NCI-H2171 (cell line): ENCODE measurements at regions not wholly inside any gene's neighbourhood (a gene's known extent, or its start where the extent isn't known, plus 50 kb on each side); places are given as distances from the start of the nearest gene placed in this dataset.

Experiments used
- DNase-seq: peaks from one replicate; lab custom pipeline; 2025; lab: John Stamatoyannopoulos, UW

DNA sequence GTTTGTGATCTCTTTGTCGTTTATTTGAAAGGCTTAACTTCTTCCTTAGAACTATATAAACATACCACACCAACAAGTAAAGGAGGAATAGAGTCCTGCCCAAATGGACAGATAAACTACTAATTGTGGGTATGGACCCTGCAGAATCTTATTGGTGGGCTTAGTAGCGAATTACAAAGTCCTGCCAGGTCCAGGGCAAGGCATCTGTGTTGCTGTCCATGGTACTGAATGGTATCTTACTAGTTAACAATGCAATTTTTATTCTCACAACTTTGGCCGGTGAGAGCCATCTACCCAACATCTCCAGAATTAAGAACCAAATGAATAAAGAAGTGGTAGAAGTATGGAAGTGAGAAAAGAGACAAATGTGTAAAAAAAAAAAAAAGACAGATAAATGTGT, 1782.4 kb upstream of the WWC1 start:
- no peak for DNase-seq

DNA sequence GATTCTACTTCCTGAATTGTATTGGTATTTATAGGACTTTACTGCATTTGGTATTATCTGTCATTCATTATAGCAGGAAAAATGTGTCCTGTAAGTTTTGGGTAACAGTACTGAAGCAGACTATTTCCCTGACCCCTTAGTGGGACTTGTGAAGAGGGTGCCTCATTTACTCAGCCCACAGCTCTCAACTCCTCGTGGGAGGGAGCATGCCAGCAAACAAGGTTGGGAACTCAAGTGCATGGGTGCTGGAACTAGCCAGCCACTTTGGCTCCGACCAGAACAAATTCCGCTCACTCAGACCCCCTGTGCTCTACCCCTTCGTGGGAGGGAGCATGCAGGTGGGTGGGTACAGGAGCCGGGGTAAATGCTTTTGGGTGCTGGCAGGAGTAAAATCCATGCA, 1773.5 kb upstream of the WWC1 start:
- DNase-seq: no peak

DNA sequence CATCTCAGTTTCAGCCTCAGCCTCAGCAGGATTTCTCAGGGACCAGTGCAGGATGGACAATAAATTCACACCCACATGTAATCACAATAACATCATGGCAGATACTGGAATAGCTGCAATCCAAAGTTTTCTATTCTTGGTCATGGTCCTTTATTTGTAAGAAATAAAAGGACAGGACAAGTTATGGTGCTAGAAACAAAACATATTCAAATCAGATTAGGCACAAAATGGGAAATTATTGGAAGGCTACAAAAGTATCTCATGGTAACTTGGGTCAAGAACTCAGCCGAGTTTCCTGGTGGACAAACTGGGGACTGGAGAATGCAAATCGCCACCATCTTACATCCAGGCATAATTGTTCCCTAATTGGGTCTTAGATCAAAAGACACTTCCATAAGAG, 1768.2 kb upstream of the WWC1 start:
- DNase-seq: no peak

DNA sequence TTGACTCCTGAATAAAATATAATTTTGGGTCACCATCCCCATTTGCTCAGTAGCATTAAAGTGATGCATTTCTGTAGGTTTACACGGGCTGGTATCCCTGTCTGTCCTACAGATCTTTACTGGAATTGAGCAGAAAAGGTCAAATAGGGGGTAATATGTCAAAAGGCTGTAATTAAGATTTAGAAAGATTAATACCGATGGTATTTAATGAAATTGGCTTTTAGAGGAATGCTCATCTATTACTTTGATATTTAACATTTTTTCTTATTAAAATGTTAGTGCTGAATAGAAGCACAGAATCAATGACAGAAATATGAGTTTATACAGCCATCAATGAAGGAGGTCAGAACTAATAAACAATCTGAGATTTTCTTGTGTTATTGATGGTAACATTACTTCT, 1762.2 kb upstream of the WWC1 start:
- no peak for DNase-seq

DNA sequence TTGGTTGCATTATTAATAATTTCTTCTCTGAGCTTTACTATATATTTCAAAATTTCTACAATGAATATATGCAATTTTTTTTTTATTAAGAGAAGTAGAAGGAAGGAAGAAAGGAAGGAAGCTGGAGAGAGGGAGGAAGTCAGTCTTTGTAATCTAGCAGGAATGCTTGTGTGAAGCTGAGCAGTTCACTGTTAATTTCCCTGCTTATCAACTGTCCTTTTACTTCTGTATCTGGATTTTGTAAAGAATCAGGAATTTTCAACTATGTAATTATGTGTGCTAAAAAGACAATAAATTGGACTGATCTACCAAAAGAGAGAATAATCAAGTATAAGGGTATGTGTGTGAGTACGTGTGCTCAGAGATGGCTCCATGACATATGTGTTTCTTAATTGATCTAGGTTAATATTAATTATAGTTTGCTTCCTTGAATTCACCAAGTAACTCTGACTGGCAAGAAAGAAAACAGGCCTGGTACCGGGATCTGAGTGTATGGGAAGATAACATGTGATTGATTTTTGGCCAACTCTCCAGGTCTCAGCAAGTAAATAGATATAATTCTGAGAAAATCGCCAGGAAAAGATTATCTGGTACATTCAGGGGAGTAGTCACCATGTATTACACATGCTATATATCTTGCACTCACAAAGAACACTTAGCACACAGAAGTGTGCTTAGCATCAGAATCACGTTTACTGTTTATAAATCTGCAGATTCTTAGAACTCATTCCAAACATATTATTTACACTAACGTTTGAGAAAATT, 1758.8 kb upstream of the WWC1 start:
- no peak for DNase-seq

DNA sequence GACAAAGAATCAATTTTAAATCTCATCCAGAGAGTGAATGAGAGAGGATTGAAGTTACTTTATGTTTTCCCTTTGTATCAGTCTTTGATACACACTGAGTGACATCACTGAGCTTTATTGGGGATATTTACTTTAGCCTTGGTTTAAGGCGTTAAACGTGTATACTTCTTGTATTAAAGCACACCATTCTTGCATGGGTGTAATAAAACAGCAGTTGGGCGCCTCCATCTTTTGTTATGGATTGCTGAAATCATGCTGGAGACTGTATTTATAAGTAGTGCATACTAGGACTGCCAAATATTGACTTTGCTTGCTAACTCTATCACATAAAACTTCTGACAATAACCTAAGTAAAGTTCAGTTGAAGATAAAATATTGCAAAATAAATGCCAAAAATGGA, 1755.8 kb upstream of the WWC1 start:
- DNase-seq: no peak

DNA sequence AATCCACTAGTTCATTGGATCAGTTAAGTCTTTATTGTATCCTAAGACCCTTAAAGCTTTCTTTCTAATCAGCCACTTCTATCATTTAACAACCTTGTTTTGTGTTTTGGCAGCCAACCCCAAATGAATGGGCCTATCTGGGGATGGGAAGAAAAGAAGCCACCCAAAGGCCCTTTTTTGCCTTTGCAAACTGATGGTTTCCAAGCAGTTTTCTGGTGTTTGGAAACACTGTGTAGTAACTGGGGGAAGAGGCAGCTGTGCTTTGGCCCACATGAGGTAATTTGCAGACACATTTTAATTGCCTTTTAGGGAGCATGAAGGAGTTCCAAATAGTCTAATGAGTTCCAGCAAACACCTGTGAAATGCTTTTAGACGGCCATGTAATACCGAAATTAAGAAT, 1751.3 kb upstream of the WWC1 start:
- no peak for DNase-seq

DNA sequence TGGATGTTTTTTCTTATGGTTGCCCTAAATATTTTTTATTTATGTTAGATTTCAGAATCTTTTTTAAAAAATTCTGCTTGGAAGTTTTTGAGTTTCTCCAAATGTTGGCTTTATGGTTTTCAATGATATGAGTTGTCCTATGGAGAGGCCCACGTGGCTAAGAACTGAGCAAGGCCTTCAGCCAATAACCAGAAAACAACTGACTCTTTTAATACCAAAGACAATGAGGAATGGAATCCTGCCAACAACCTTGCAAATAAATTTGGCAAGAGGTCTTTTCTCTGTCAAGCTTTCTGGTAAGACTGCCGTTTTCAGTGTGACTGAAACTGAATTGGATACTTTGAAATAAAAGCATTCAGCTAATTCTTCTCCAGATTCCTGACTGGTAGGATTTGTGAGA, 1740.1 kb upstream of the WWC1 start:
- DNase-seq: no peak

DNA sequence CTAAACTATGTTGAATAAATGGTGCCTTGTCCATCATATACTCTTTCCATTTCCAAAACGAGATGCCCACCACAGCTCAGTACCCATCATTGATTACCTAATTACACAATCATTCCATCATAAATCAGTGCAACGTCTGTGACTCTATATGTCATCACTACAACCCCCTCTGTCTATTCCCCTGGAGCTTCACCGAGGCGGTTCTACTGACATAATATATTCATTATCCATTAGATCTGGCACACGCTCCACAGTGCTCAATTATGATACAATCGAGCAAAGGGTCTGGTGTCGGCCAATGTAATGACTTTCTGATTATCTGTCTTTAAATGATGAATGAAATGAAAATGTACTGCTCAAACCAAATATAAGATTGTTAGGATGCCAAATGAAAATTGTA, 1737.7 kb upstream of the WWC1 start:
- DNase-seq: no peak

DNA sequence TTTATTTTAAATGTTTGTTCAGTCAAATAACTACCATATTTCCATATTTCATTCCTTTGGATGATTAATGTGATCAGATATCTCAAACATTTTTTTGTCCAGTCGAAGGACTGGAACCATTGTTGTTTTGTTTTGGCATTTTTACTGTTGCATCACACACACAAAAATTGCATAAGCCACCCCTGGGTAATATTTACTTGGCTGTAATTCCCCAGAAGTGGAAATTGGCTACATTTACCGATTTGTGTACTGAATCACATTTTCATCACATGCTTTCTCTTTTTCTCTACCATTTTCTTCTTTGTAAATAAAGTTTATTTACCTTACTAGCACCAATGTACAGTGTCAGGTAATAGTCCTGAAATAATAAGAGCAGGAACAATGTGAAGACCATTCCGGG, 1729.7 kb upstream of the WWC1 start:
- DNase-seq: no peak

DNA sequence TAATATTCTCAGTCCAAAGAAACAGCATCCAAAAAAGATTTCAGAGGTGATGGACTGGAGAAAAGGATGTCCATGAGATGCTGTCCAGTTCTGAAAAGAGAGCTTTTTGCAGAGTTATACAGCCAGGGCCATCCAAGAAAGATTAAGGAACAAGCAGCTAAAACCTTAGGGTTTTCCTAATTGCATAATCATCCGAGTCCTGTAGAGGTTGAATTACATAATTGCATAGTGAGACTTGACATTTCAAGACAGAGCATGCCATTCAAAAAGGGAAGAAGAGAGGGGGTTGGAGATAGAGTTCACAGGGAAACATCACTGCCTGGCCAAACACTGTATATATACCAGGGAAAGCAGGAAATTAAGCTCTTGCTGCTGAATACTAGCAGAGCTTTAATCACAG, 1729.2 kb upstream of the WWC1 start:
- no peak for DNase-seq

DNA sequence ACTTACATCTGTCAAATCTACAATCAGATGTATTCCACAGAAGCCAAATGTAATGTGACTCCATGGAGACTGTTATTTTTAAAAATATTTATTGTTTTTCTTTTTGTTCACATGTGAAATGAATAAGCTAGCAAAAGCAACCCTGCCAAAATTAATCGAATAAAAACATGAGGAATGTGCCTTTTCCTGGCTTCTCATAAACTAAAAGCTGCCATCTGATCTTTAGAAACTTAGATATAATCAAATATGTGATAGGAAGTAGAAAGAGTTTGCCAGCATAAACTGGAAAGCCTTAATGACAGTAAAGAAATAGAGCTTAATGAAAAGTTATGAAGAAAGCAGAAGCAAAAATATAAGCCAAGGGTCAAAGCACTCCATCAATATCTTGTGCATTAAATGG, 1724.7 kb upstream of the WWC1 start:
- DNase-seq: no peak

DNA sequence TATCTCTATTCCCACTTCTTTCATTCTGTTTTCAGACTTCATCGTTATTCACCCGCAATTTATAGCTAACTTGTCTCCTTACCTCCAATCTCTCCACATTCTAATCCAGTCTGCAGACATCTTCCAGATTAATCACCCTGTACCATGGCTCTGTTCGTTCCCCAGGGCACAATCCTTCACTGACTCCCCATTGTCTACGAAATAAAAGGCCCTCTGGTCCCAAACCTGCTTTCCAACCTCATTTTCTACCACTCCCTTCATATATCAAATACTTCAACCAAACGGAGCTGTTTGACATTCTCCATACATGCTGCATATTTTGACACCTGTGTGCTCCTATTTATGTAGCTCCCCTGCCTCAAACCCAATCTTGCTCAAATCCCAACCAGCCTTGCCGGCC, 1720.6 kb upstream of the WWC1 start:
- no peak for DNase-seq

DNA sequence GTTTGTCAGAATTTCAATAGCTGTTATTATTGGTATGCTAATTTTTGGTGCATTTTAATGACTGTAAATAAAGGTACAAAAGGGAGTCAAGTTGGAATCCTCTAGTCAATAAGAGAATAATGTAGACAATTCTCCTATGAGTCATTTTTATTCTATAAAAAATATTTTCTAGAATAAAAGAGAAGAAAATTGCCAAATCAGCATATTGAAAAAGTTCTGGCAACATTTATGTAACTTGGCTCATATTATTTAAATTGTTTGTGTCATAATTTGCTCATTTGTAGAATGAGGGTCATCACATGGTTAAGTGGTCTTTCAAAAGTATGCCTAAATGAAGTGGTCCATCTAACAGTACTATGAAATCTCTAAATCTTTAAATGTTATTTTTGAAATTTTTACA, 1719.8 kb upstream of the WWC1 start:
- DNase-seq: no peak

DNA sequence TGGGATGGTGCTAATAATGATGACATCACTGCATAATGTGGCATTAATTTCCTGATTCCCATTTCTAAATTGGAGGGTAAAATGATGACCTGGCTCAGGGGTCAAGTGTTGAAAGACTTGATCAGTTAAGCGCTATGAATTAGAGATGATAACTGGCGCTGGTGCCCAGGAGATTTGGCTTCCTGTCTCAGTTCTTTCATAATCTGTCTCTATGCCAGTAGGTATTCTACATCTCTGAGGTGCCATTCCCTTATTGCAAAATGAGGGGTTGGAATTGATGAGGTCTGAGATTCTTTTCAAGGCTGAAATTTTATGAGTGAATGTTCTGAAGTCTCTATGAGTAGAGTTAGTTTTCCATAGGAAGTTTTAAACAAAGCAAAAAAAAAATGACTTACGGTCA, 1715.1 kb upstream of the WWC1 start:
- DNase-seq: no peak

DNA sequence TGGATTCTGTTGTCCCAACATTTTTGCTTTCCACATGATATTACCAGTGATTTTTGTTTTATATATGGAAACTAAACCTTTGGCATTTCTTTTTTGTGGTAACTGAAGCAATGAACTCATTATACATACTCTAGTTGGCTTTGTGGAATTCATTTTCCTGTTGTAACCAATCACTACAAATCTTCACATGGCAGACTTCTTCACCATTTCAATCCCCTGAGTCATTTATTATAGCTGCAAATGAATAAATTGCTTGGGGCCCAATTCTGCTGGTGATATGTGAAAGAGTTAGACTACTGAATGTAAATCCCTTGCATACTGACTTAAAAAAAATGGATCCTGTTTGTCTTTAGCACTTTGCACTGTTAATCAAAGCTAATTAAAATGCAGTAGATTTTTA, 1709.6 kb upstream of the WWC1 start:
- DNase-seq: no peak

DNA sequence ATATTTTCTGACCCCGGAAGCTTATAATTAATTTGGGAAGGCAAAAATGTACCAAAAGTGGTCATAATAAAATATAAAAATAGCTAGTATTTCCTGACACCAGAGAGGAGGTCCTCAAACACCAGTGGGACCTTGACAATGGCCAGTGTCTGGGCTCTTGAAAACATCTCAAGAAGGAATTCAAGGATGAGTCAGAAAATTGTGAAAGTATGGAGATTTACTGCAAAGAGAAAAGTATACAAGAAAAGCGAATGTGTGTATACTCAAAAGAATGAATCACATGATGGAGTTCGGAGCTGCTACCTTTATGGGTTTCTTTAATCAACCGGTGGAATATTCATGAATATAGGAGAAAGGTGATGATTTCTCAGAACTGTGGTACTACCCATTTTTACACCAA, 1709.0 kb upstream of the WWC1 start:
- no peak for DNase-seq

DNA sequence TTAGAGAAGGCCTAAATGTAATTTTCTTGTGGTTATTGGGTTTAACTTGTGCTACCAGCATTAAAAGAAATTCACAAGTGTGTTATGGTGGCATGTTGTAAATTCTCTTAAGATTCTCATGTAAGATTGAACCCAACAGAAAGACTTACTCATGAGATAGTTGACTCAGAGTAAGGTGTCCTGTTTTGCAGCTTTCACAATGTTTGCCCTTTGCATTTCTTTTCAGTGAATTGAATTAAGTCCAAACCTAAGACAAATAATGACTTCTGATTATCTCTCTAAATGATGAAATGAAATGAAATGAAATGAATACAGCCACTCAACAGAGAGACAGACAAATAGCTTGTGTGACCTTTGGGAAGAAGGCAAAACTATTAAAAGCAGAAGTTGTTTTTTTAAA, 1696.9 kb upstream of the WWC1 start:
- DNase-seq: no peak

DNA sequence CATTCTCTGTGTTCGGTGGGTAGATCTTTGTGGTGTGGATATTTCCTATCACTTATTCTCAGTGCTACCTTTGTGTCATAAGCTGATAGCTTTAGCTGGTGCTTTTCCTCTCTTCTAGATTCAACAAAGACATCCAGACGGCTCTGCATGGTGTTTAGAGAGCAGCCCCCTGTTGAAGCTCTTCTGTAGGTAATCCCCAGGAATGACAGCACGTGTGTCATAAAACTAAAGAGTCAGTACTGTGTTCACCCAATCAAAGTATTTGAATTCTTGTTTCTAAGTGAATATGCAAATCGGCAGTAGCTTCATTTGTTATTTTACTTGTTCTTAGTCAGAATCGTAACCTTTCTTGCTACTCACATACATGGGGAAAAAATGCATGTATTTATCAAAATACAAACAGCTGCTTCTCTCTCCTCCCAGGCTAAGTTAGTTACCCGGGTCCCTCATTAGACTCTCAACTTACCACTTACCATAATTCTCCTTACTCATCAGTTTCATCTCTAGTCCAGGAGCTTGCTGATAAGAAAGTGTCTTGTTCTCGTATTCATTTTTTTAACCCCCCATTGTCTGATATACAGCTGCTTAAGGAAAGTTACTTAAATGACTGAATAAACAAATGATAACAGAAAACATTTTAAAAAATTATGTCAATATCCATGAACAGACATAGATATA, 1696.0 kb upstream of the WWC1 start:
- DNase-seq: no peak

DNA sequence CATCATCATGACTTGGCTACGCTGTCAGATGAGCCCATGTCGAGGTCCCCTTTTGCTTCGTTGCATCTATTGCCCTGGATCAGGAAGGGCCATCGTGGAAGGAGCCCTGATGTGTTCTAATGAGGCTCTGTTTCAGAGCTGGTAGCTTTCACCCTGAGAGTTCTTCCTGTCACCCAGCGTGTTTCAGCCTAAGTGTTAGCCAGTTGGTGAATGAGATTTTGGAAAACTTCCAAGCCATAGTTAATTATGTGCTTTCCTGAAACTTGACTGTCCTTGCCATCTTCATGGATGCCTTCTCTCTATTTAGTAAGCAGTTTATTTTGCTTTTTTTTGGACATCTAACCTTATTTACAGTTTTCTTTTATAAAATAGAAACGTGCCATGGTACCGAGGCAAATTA, 1695.4 kb upstream of the WWC1 start:
- DNase-seq: no peak

DNA sequence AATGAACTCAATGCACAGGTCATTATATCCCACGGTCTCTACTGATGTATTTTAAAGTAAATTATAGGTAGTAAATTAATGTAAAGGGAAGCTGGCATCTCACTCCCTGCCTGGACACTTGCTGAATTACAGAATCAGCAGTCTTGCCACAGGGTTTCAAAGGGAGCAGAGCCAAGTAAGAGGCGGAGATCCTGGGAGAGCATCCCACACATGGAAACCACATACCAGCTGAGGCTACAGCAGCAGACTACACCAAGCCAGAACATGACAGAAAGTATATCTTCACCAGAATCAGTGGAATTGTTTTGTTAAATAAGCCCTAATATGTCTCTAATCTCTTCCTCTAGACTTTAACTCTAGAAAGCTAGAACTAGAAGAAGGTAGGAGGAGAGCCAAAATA, 1689.2 kb upstream of the WWC1 start:
- no peak for DNase-seq

DNA sequence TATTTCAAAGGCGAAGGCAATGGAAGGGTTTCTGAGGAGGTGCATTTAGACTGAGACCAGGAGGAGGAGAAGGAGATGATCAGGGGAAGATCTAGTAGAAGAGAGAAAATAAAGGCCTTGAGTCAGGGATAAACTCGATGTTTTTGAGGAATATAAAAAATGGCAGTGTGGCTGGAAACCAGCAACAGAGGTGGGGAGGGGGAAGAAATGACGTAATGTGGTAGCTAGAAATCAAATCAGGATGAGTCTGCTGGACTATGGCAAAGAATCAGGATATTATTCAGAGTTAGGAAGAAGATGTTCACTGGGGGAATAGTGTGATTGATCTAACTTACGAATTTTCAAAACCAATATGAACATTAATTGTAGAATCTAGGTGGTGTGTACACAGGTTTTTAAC, 1673.9 kb upstream of the WWC1 start:
- no peak for DNase-seq

DNA sequence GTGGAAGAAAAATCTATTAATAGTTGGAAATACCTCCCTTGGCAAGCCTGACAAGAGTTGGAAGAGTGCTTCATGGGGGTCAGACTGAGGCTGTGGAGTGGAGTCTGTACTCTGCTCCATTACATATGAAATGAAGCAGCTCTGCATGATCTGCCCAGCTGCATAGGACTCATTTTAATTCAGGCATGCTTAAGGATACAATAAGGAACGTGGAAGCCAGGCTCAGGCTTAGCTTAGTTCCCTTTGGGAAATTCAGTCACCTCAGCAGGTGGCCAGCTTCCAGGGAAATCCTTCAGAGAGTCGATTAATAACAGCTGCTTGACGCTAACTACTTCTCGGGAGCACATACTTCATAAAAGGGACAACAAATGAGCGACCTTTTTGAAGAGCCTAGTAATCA, 1672.9 kb upstream of the WWC1 start:
- no peak for DNase-seq

DNA sequence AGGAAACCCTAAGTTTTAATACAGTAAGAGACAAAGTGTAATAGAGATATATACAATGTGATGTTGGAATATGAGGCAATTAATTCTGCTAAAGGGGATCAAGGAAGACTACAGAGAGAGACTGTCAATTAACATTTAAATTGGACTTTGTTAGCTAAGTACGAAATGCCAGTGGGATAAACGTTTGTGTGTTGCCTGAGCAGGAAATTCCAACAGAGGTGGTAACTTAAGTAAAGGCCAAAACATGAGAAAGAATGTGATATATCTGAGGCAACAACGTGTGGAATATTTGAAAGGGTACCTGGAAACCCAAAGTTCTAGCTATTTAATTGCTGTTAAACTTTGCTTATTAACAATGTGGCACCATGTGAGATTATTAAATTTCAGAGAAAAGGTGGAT, 1666.9 kb upstream of the WWC1 start:
- no peak for DNase-seq
